ENCODE measurements at regions not wholly inside any gene's neighbourhood (a gene's known extent, or its start where the extent isn't known, plus 50 kb on each side); places are given as distances from the start of the nearest gene placed in this dataset.

- DNase-seq (ENCODE audit: low read depth in 2 of 2) = no peak
These were observed 190.4 kb upstream of the HDAC4 start for GRCh38 chr2:239590995-239591915.

GRCh38 chr2:239590276-239590675, 189.5 kb upstream of the HDAC4 start:
- DNase-seq (ENCODE audit: low read depth in 2 of 2) = no peak

- DNase-seq (ENCODE audit: low read depth in 2 of 2) = no peak
These were observed 189.0 kb upstream of the HDAC4 start for GRCh38 chr2:239589833-239590232.

GRCh38 chr2:239589270-239589825, 188.5 kb upstream of the HDAC4 start:
- no peak for DNase-seq (ENCODE audit: low read depth in 2 of 2)

GRCh38 chr2:239588451-239589269, 187.8 kb upstream of the HDAC4 start:
- DNase-seq (ENCODE audit: low read depth in 2 of 2) = no peak

- no peak for DNase-seq (ENCODE audit: low read depth in 2 of 2)
These were observed 187.0 kb upstream of the HDAC4 start for GRCh38 chr2:239587841-239588240.

GRCh38 chr2:239587311-239587731, 186.5 kb upstream of the HDAC4 start:
- no peak for DNase-seq (ENCODE audit: low read depth in 2 of 2)

- DNase-seq (ENCODE audit: low read depth in 2 of 2) = no peak
These were observed 186.0 kb upstream of the HDAC4 start for GRCh38 chr2:239586651-239587310.

- DNase-seq (ENCODE audit: low read depth in 2 of 2) = no peak
These were observed 184.6 kb upstream of the HDAC4 start for GRCh38 chr2:239585422-239585821.

GRCh38 chr2:239584986-239585385, 184.2 kb upstream of the HDAC4 start:
- DNase-seq (ENCODE audit: low read depth in 2 of 2) = no peak

GRCh38 chr2:239583879-239584859, 183.3 kb upstream of the HDAC4 start:
- no peak for DNase-seq (ENCODE audit: low read depth in 2 of 2)

- no peak for DNase-seq (ENCODE audit: low read depth in 2 of 2)
These were observed 182.5 kb upstream of the HDAC4 start for GRCh38 chr2:239583171-239583878.

- no peak for DNase-seq (ENCODE audit: low read depth in 2 of 2)
These were observed 181.7 kb upstream of the HDAC4 start for GRCh38 chr2:239582476-239582875.

GRCh38 chr2:239581352-239581901, 180.6 kb upstream of the HDAC4 start:
- no peak for DNase-seq (ENCODE audit: low read depth in 2 of 2)

- DNase-seq (ENCODE audit: low read depth in 2 of 2) = no peak
These were observed 179.3 kb upstream of the HDAC4 start for GRCh38 chr2:239580199-239580527.

- DNase-seq (ENCODE audit: low read depth in 2 of 2) = no peak
These were observed 178.8 kb upstream of the HDAC4 start for GRCh38 chr2:239579524-239580198.

GRCh38 chr2:239579081-239579480, 178.3 kb upstream of the HDAC4 start:
- DNase-seq (ENCODE audit: low read depth in 2 of 2) = no peak

- DNase-seq (ENCODE audit: low read depth in 2 of 2) = no peak
These were observed 177.6 kb upstream of the HDAC4 start for GRCh38 chr2:239578381-239578780.

GRCh38 chr2:239577935-239578334, 177.1 kb upstream of the HDAC4 start:
- DNase-seq (ENCODE audit: low read depth in 2 of 2) = no peak
